Panc1 (cell line): ENCODE measurements at regions not wholly inside any gene's neighbourhood (a gene's known extent, or its start where the extent isn't known, plus 50 kb on each side); places are given as distances from the start of the nearest gene placed in this dataset.

Experiments used
- CTCF ChIP-seq: fragments of 450-650 bp; IDR thresholded peaks from 2 replicates; pipeline ENCODE4 v1.5.1; 2017; ENCODE audit warnings: mild to moderate bottlenecking
- POLR2AphosphoS5 ChIP-seq: IDR thresholded peaks from 2 replicates; pipeline ENCODE4 v1.6.1; 2012; ENCODE audit warnings: mild to moderate bottlenecking, low read depth, low read length, moderate library complexity
- REST ChIP-seq, 2 experiments: IDR thresholded peaks; 2 replicates each; pipeline ENCODE4 v1.6.1; 2011 to 2012; ENCODE audit warnings: low read depth in 2 of 2, control low read depth in 1 of 2, low read length in 1 of 2, mild to moderate bottlenecking in 1 of 2, moderate library complexity in 1 of 2; ENCODE audit not compliant: insufficient read depth in 1 of 2

DNA sequence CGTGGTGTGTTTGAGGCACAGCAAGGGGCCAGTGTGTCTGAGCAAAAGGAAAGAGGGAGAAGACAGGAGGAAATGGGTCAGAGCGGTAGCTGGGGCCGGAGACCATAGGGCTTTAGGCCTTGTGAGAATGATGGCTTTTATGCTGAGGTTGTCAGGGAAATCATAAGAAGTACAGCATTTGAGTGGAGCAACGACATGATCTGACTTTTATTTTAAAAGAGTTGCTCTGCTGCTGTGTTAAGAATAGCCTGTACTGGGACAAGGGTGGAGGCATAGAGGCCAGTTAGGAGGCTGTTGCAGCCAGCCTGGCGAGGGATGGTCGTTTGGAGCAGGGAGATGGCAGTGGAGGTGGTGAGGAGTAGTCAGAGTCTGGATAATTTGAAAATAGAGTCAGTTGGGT, 174.3 kb downstream of the SNX10 start:
- TF ChIP-seq CTCF: no peak
- no peak for TF ChIP-seq REST (IDR thresholded peaks at IDR 0.05; ENCODE audit: insufficient read depth in 1 of 2, low read depth in 2 of 2, low read length in 1 of 2)
- TF ChIP-seq POLR2AphosphoS5: no peak
